Natural killer cell (primary cell): ENCODE measurements at regions not wholly inside any gene's neighbourhood (a gene's known extent, or its start where the extent isn't known, plus 50 kb on each side); places are given as distances from the start of the nearest gene placed in this dataset.

ENCODE experiments used
- ATAC-seq, 3 donors: fragments of 150-1000 bp in 2 of 3; fragments of 200-7000 bp in 1 of 3; cut with Tn5 transposase; 1 replicate in 1 of 3; 2 replicates in 2 of 3; pipeline ENCODE4 v1.10.0; 2021; ENCODE audit warnings: mild to moderate bottlenecking in 2 of 3, moderate library complexity in 2 of 3
- DNase-seq, 2 donors: peaks; one replicate each; pipeline versions ENCODE4 v3.0.0 to v3.0.0-alpha.2; 2013 to 2021; ENCODE audit warnings: mixed read lengths in 1 of 2
- H3K27ac ChIP-seq: one replicate; pipeline ENCODE4 v1.5.1; 2013; ENCODE audit warnings: mild to moderate bottlenecking, low read length
- H3K27me3 ChIP-seq: one replicate; pipeline ENCODE4 v1.6.1; 2013; ENCODE audit warnings: low read length; ENCODE audit not compliant: control insufficient read depth, insufficient read depth
- H3K36me3 ChIP-seq: one replicate; pipeline ENCODE4 v1.6.1; 2013; ENCODE audit warnings: low read length; ENCODE audit not compliant: control insufficient read depth, insufficient read depth
- H3K4me1 ChIP-seq: one replicate; pipeline ENCODE4 v1.6.1; 2013; ENCODE audit warnings: low read length; ENCODE audit not compliant: control insufficient read depth, insufficient read depth
- H3K4me3 ChIP-seq: one replicate; pipeline ENCODE4 v1.5.1; 2013; ENCODE audit warnings: low read length
- H3K9me3 ChIP-seq: one replicate; pipeline ENCODE4 v1.6.1; 2013; ENCODE audit warnings: low read length; ENCODE audit not compliant: control insufficient read depth, insufficient read depth
- H3K27ac Mint-ChIP-seq, 2 donors: one replicate each; pipeline ENCODE4 v1.8.0; 2022; ENCODE audit warnings: mild to moderate bottlenecking in 2 of 2, mixed read lengths in 2 of 2, moderate library complexity in 1 of 2
- H3K27me3 Mint-ChIP-seq, 2 donors: one replicate each; pipeline ENCODE4 v1.8.0; 2022; ENCODE audit warnings: low read depth in 2 of 2, mixed read lengths in 2 of 2
- H3K36me3 Mint-ChIP-seq: one replicate; pipeline ENCODE4 v1.8.0; 2022; ENCODE audit warnings: mixed read lengths
- H3K4me1 Mint-ChIP-seq, 2 donors: one replicate each; pipeline ENCODE4 v1.8.0; 2022; ENCODE audit warnings: mixed read lengths in 2 of 2
- H3K4me3 Mint-ChIP-seq: one replicate; pipeline ENCODE4 v1.8.0; 2022; ENCODE audit warnings: mild to moderate bottlenecking, moderate library complexity, mixed read lengths
- H3K9me3 Mint-ChIP-seq, 2 donors: one replicate each; pipeline ENCODE4 v1.8.0; 2022; ENCODE audit warnings: mixed read lengths in 2 of 2
- WGBS: methylation state at CpG from one replicate; pipeline ENCODE4 v1.1.7; 2013; ENCODE audit warnings: missing lambda C conversion rate; ENCODE audit not compliant: insufficient coverage; 5-methylcytosine and 5-hydroxymethylcytosine counted together
- intact Hi-C: fragments of 100-400 bp; cut with micrococcal nuclease; formaldehyde crosslinking; loops from one replicate; pipeline ENCODE4 v1.14.2; 2022
- TF ChIP-seq, protein P1 (sequence below): fragments of 200-600 bp; IDR thresholded peaks from one replicate; pipeline ENCODE4 v1.8.0; 2022; ENCODE audit warnings: antibody characterized with exemption

- Histone ChIP-seq H3K4me3 (no peak overlapping the region), H3K27ac (no peak overlapping the region), H3K36me3 (no peaks in the 10 kb centered on the region), H3K9me3 (peaks cover 3% of the 10 kb centered on the region), H3K4me1 (no peaks in the 10 kb centered on the region), H3K27me3 (no peaks in the 10 kb centered on the region)
- intact Hi-C loops: no loop called here
- Mint-ChIP-seq H3K9me3 (peaks cover 0 to 6% of the 10 kb centered on the region in 2 donors), H3K27me3 (no peaks in the 10 kb centered on the region), H3K4me3 (no peak overlapping the region), H3K4me1 (no peaks in the 10 kb centered on the region), H3K27ac (no peak overlapping the region), H3K36me3 (no peaks in the 10 kb centered on the region)
- TF ChIP-seq, protein P1, sequence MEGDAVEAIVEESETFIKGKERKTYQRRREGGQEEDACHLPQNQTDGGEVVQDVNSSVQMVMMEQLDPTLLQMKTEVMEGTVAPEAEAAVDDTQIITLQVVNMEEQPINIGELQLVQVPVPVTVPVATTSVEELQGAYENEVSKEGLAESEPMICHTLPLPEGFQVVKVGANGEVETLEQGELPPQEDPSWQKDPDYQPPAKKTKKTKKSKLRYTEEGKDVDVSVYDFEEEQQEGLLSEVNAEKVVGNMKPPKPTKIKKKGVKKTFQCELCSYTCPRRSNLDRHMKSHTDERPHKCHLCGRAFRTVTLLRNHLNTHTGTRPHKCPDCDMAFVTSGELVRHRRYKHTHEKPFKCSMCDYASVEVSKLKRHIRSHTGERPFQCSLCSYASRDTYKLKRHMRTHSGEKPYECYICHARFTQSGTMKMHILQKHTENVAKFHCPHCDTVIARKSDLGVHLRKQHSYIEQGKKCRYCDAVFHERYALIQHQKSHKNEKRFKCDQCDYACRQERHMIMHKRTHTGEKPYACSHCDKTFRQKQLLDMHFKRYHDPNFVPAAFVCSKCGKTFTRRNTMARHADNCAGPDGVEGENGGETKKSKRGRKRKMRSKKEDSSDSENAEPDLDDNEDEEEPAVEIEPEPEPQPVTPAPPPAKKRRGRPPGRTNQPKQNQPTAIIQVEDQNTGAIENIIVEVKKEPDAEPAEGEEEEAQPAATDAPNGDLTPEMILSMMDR: no peak
- ATAC-seq (no peak), DNase-seq (no peak)
- WGBS: 80% methylated on average over 1 of the region's 3 CpGs
Observed at GRCh38 chr15:97708252-97708651, 252.3 kb upstream of the ARRDC4 start.

- Mint-ChIP-seq H3K36me3 (no peaks in the 10 kb centered on the region), H3K9me3 (no peaks in the 10 kb centered on the region), H3K4me3 (no peak overlapping the region), H3K27ac (no peak overlapping the region), H3K27me3 (no peaks in the 10 kb centered on the region), H3K4me1 (no peaks in the 10 kb centered on the region)
- TF ChIP-seq, protein P1: no peak
- Histone ChIP-seq H3K36me3 (no peaks in the 10 kb centered on the region), H3K27me3 (no peaks in the 10 kb centered on the region), H3K4me1 (no peaks in the 10 kb centered on the region), H3K9me3 (no peaks in the 10 kb centered on the region), H3K27ac (no peak overlapping the region), H3K4me3 (no peak overlapping the region)
- WGBS: 15% methylated on average over 5 of the region's 5 CpGs
- intact Hi-C loops: no loop called here
- DNase-seq (no peak), ATAC-seq (no peak)
Observed at GRCh38 chr15:97712530-97712929, 248.0 kb upstream of the ARRDC4 start.

- no peaks in the 10 kb centered on the region for H3K36me3 ChIP-seq
- H3K36me3 Mint-ChIP-seq: peaks cover 10% of the 10 kb centered on the region
- TF ChIP-seq, protein P1: no peak
- H3K27ac ChIP-seq: no peak overlapping the region
- intact Hi-C loops: no loop called here
- no peak overlapping the region for H3K4me3 Mint-ChIP-seq
- no peak overlapping the region for H3K27ac Mint-ChIP-seq
- peaks cover 8 to 13% of the 10 kb centered on the region in 2 donors for H3K9me3 Mint-ChIP-seq
- no peaks in the 10 kb centered on the region for H3K9me3 ChIP-seq
- no peak for DNase-seq
- ATAC-seq: no peak
- no peak overlapping the region for H3K4me3 ChIP-seq
- H3K27me3 ChIP-seq: no peaks in the 10 kb centered on the region
- H3K27me3 Mint-ChIP-seq: no peaks in the 10 kb centered on the region
- H3K4me1 ChIP-seq: no peaks in the 10 kb centered on the region
- no peaks in the 10 kb centered on the region for H3K4me1 Mint-ChIP-seq
Observed at GRCh38 chr15:97717806-97718205, 242.7 kb upstream of the ARRDC4 start.

GRCh38 chr15:97718509-97718908 lies 242.0 kb upstream of the ARRDC4 start:
- Histone ChIP-seq H3K4me3 (no peak overlapping the region), H3K27me3 (no peaks in the 10 kb centered on the region), H3K36me3 (no peaks in the 10 kb centered on the region), H3K27ac (no peak overlapping the region), H3K4me1 (no peaks in the 10 kb centered on the region), H3K9me3 (no peaks in the 10 kb centered on the region)
- no peak overlapping the region for H3K4me3 Mint-ChIP-seq
- H3K4me1 Mint-ChIP-seq: no peaks in the 10 kb centered on the region
- H3K27me3 Mint-ChIP-seq: no peaks in the 10 kb centered on the region
- peaks cover 8 to 13% of the 10 kb centered on the region in 2 donors for H3K9me3 Mint-ChIP-seq
- intact Hi-C loops: no loop called here
- H3K27ac Mint-ChIP-seq: no peak overlapping the region
- DNase-seq (no peak), ATAC-seq (no peak)
- TF ChIP-seq, protein P1: no peak
- H3K36me3 Mint-ChIP-seq: peaks cover 10% of the 10 kb centered on the region
